ENCODE measurements at regions not wholly inside any gene's neighbourhood (a gene's known extent, or its start where the extent isn't known, plus 50 kb on each side); places are given as distances from the start of the nearest gene placed in this dataset.

DNA sequence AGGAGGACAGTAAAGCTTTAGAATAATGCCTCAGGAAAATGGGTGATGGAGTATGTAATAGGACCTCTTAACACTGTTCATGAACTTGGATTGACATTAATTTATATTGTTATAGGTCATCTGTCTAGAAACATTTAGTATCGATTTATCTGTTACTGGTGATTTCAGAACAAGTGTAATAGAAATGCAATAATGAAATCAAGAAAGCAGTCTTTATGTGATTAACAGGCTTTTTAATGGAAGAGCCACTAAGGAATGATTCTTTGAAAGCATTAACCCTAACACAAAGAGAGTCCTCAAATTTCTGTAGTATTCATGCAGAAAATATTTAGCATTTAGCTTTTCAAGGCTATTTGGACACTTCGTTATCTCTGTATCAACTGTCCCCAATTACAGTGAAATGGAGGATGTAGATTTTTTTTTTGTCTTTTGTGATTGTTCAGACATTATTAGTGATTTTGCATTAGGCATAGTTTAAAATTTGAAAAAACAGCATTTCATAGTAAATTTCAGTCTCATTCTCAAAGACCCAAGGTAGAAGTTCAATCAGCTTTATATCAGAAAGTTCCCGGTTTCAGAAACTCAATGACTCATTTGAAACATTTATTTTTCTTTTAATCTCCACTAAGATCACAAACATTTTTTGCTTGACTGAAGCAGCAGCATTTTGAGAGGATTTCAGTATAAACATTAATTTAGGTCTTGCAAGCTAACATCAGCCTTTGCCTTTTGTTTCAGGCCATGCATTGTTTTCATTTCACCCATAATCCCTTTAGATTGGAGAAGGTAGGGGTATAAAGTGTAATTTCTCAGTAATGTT, 56.3 kb downstream of the AGTR2 start:
- DNase-seq, result no peak

DNA sequence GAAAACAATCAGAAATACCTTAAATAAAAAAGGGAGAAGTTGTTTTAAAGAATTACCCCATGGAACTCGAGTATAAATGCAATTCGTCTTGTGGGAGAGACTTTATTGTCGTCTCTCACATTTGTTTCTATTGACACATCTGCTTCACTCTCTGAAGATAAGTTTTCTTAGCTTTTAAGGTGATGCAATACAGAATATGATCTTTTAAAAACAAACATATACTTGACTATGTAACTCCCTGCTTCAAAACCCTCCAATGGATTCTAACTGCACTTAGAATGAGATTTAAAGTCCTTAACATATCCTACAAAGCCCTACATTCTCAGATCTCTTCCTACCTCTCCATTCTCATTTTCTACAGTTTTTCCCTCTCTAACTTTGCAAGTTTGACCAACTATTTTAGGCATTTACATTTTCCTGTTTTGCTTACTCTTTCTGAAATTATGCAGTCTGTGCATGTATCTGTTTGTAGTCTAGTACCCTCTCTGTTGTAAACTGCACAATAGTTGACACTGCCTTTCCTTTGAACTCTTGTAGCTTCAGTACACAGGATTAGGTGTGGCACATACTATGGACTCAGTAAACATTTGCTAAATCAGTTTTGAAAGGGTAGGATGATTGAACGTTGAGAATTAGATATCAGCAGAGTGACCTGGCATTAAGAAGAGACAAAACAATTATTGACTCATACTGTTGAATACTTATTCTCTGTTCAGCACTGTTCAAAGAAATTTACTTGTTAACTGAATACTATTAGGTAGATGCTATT, 59.8 kb downstream of the AGTR2 start:
- DNase-seq, result no peak

DNA sequence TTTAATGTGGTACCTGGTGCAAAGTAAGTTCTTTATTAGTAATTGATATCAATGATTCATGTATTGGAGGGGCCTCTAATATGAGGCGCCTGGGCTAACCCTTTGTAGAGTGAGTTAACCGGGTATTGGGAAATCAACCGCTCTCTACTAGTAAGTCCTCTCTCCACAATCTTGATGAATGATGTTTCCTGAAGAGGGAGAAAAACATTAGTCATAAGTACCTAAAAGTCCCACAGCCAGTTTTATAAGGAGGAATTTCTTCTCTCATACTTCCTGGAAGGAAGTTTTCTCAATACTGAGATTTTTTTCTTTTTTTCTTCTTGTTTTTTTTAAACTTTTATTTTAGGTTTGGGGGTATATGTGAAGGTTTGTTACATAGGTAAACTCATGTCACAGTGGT, 62.3 kb downstream of the AGTR2 start:
- no peak for DNase-seq

DNA sequence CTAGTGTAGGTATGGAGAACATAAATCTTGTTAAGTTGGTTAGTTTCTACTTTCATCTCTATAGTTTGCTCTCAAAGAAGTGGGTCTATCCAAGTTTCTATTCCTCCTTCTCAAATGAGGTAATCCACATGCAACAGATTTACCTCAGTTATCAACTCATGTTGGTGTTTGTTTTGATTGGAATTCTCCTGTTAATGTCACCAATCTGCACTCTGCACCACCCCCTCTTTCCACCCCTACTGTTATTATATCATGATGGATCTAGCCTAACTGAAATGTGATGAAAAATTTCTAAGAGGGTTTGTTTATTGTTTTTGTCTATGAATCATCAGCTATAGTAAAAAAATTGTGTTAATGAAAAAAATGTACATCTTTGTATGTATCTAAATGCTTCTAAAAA, 66.1 kb downstream of the AGTR2 start:
- DNase-seq, result no peak

DNA sequence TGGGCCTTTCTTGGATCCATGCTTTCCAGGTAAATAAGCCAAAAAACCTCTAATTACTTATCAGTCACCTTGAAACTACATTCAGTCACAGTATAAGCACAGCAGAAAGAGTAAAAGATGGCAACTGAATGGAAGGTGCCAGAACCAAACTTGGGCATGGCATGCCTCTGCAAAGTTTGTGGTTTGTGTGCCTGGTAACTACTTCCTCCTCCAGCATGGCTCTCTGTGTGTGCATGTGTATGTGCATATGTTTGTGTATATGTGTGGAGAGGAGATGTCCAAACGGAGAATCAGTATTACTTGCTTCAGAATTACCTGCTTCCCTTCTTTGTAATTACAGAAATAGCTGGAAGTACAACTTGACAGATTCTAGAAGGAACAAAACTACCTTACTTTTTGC, 67.5 kb downstream of the AGTR2 start:
- DNase-seq, result no peak

DNA sequence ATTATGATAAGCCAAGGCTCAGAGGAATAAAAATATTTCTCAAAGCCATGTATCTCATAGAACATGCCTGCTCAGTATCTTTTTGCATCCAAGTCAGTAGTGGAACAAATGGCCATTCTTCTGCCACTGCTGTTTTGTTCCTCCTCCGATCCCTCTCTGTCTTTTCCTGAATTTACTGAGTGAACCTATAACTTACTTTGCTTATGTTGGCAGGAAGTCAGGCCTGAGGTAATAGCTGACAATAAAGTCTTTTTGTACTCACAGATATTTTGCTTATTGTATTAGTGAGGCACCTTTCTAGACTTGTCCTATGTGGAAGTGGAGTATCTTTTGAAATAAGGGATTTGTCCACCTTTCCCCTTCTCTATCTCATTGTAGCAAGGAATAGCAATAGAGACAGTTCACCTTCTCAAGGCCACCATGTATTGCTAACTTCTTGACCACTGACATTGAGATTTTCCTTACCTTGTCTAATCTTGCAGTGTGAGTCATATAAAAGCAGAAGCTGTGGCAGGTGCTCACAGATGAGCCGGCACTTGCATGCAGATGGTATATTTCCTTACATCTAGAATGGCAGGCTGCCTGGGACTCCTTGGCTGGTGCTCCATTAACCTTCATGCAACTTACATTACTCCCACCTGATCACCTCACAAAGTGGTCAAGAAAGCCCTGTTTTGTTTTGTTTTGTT, 68.2 kb downstream of the AGTR2 start:
- no peak for DNase-seq

DNA sequence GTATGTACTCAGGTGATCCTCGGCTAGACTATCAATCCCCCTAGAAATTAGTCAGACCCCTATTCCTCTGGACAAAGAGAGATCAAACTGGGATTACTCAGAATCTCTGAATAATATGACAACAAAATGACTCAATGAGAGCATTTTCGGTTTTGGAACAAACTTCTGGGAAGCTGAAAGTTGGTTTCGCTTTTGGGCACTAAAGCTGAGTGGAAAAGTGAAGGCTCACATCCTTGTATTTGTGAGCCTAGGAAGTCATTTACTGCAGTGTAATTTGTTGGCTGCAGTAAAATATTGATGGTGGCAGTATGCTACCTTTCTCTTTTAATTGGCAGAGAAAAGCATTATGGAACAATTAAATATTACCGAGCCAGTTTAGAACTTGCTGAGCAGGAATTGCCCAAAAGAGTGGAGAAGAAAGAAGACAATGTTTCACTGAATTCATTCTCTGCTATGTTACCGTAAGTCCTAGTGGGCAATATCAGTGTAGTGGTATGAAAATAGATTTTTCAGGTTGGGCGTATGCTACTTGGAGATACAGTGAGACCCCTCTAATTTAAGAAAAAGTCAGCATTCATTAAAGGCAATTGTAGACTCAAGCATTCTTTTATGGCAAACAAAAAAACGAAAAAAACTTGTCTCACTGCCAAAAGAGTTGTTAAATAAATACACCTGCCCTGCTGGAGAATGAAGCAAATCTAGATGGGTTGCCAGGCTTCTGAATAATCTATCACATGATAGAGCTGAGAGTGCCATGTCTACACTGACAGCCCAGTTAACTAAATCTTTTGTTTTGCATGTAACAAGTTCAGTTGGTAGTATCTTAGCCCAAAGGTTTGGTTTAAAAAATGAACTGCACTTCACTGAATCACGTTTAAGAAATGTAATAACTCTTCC, 69.6 kb downstream of the AGTR2 start:
- DNase-seq, result no peak

DNA sequence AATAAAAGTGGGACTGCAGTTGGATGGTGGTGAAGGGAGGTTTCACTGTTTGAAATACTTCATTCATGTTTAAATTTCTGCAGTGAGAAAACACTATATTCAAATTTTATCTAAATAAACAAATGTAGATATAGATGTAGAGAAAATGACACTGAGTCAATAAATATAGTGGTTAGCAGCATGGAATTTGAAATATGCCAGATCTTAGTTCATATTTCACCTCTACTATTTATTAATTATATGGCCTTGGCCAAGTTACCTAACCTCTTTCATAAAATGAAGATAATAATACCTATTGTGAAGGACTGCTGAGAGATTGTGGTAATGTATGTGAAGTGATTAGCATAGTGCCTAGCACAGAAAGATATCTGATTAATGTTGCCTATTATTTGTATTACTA, 70.5 kb downstream of the AGTR2 start:
- no peak for DNase-seq

DNA sequence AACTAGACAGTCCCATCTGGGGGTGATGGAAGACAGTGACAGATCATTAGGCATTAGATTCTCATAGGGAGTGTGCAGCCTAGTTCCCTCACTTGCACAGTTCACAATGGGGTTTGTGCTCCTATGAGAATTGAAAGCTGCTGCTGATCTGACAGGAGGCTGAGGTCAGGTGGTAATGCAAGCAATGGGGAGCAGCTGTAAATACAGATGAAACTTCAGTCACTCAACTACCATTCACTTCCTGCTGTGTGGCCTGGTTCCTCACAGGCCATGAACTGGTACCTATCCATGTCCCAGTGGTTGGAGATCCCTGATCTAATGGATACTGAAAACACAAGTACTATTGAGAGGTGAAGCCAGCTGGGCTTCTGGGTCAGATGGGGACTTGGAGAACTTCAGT, 72.5 kb downstream of the AGTR2 start:
- DNase-seq, result no peak

DNA sequence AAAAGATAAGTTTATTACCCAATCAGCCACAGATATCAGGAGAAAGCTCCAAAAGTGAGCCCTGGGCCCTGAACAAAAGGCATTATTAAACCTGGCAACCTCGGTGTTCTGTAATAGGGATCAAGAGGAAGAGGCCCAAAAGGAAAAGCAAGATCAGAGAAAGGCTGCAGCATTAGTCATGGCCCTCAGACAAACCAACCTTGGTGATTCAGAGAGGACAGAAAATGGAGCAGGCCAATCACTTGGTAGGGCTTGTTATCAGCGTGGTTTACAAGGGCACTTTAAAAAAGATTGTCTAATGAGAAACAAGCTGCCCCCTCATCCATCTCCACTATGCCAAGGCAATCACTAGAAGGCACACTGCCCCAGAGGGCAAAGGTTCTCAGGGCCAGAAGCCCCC, 75.7 kb downstream of the AGTR2 start:
- DNase-seq, result no peak

DNA sequence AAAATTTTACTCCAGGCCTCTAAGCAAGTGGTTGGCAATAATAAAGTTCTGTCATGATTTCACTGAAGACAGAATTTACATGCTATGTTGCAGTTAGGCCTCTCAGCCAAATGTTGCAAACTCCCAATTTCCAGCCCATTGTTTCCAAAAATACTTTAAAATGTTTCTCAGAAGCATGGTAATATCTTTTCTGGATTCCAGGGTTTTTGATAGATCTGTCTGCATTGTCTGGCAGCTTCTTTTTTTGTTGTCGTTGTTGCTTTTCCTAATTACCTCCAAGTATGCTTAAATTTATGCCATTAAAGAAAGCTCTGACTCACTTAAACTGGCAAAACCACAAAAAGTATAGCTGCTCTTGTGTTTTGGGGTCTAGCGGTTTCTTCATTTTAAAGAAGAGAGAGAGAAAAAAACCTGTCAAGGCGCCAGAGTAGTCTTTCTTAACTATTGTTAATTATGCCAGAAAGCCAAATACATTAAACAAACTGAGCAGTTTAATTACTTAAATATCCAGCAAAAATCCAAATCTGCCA, 97.0 kb downstream of the AGTR2 start:
- no peak for DNase-seq

DNA sequence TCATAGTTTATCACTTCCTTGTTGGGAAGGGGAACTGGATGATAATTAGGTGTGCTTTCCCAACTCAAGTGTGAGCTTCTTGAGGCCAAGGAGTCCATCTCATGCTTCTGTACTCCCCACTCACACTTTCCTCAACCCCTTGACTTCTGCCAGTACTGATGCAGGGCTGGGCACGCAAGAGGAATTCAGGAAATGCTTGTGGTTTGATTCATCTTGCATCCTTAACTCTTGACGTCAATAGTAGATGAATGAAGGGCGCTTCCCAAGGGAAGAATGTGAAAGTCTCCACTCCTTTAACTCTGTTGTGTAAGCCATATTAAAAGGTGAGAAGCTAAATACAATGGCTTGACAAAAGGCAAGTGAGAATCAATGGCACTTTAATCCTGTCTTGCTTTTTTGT, 101.8 kb downstream of the AGTR2 start:
- DNase-seq, result no peak

DNA sequence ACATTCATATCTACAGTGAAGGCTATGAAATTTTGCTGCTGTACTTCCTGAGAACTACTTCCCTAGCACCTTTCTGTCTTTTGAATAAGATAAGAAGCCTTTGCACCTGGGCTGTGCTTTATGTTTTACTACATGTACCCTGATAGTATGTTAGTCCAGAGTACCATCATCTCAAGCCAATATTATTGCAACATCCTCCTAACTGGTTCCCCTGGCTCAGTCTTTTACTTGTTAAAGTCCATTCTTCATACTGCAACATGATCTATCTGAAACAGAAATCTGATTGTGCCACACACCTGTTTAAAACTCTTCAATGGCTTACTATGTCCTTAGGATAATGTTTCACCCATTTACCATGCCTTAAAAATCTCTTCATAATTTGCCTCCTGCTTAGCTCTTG, 102.3 kb downstream of the AGTR2 start:
- DNase-seq, result no peak

DNA sequence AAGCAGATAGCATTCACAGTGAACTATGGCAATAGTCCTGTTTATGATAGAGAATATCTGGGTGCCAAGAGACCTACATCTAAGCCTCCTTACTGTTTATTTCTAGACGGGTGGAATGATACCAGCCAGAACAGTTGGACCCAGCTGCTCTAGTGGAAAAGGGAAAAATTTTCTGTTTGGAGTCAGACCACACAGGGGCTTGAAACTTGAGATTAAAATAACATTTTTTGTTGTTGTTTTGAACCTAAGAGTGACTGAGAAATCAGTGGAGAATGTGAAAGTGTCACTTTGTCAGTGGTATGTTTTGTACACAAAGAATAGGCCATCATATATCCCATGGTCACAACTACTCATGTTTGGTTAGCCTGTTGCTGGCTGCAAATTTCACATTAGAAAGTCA, 105.7 kb downstream of the AGTR2 start:
- DNase-seq, result no peak

DNA sequence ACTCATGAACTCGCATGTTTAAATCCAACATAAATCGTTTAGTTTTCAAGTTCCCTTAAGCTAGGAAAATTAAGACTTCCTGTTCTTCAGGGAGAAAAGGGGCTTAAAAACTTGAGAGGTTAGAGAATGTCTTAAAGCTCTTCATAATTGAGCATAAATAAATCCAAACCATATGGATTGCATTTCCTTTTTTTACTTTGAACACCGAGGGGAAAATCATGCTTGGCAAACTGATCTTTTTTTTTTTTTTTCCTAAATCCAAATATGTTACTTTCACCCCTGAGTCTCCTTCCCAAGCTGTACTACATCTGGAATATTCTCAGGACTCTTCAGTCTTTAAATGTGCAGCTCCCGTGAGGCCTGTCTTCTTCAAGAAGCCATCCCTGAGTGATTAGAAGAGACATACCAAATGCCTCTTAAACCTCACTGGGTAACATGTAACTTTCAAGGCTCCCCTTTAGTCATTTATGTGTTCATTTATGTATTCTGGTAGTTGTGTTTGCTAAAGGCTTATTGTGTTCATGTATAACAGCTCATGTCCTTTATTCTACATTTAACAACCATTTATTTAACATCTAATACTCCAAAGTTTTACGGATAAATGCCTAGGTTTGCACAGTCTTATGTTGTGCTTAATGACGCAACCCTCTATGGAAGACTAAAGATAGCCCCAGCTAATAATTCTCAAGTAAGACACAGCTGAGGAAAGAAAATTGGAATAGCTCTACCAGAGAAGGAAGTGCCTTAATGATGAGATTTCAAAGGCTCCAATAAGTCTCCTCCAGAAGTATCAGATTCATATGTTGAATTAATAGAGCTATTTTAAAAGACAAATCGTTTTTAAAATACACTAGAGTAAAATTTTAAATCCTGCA, 107.0 kb downstream of the AGTR2 start:
- peak; percentile 27 for DNase-seq

DNA sequence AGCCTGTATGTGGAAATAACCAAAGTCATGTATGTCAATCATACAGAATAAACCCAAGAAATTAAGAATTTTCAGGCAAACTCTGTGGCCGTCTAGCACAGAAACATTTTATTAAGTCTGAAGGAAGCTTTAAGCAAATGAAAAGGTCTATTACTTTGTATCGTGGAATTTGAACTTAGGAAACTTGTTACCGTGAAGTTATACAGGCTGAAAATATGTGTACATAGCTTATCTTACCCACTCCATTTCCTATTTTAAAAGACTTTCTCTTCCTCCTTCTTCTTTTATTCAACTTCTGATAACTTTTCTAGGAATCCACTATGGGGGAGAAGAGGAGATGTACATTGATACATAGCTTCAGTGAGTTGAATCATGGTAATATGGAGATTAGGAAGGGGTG, 108.3 kb downstream of the AGTR2 start:
- DNase-seq, result no peak

DNA sequence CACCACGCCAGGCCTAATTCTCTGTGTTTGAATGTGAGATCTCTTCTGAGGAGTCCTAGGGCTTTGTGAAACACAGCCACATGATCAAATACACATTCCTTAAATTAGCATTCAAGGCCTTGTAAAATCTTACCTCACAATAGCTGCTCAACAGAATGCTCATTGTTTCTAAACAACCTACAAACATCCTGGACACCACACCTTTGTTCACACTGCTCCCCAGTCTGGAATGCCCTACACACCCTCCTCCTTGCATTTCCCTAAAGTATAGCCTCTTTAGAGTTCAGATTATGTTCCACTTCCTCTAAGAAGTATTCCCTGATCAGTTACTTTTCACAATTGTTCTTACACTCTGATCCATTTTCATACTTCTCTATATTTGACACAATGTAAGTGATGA, 110.6 kb downstream of the AGTR2 start:
- no peak for DNase-seq

DNA sequence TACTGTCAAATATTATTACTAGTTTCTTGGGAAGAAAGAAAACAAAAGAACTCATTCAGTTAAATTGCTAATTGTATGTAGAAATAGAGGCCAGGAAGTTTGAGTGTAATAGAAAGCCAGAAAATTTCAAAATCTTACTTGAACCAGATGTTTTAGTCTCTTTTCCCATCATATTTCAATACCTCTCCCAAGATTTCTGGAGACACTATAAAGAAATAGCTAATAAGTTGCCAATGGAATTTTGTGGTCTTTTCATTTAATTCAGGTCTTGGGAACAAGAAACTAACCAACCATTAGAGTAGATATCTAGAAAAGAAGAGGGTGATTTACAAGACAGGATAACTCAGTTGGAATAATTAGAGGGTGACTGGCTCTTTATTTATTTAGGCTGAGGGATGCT, 112.2 kb downstream of the AGTR2 start:
- no peak for DNase-seq

DNA sequence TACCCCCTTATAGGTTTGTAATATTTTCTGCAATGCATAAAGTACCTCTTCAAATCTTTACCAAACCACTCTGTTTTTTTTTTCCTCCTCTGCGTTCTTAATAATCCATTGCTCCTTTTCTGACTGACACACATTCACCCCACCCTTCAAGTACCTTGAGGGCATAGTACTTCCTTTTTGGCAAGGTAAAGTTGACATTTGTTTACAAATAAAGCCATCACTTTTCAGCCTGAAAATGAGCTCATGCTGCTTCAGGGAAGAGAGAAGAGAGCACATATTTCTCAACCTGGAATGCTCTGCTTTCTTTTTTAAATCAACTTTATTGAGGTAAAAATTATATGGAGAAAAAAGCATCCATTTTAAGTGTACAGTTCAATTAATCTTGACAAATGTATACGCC, 113.9 kb downstream of the AGTR2 start:
- no peak for DNase-seq

DNA sequence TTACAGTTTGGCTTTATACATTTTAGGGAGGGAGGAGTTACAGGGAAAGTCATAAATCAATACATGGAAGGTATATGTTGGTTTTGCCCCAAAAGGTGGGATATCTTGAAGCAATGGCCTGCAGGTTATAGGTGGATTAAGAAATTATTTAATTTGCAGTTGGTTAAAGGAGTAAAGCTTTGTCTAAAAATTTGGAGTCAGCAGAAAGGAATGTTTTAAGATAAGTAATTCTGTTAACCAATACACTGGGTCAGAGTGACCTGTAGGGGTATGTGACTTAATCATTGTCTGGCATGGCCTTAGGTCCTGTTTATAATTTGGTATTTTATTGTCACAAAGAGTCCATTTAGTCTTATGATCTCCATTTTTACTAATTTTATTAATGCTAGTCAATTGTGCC, 115.0 kb downstream of the AGTR2 start:
- DNase-seq, result no peak

DNA sequence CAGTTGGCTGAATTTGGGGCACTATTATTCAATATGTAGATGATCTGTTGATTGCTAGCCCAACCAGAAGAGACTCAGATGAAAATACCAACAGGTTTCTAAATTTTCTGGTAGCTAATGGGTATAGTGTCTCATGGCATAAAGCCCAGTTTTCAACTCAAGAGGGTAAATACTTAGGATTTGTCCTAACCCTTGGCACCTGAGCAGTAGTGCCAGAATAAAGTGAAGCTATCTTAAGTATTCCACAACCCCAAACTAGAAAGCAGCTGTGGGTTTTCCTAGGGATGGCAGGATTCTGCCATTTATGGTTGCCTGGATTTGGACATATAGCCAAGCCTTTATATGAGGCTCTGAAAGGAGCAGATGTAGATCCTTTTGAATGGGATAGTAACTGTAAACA, 119.0 kb downstream of the AGTR2 start:
- DNase-seq, result no peak

DNA sequence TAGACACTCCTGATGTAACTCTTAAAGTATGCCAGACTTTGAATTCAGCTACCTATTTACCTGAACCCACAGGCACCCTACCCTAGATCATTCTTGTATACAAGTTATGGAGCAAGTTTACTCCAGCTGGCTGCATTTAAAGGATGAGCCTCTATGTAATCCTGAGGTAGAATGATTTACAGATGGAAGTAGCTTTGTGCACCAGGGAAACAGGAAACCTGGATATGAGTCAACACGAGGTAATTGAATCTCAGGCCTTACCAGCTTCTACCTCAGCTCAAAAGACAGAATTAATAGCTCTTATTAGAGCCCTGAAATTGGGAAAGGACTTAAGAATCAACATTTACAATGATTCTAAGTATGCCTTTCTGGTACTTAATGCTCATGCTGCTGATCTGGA, 119.8 kb downstream of the AGTR2 start:
- DNase-seq, result no peak

All from right hindlimb (tissue), 1 donor.